Osteoblast (primary cell): ENCODE measurements at regions not wholly inside any gene's neighbourhood (a gene's known extent, or its start where the extent isn't known, plus 50 kb on each side); places are given as distances from the start of the nearest gene placed in this dataset.

ENCODE experiments used
- DNase-seq: peaks from one replicate; pipeline ENCODE4 v3.0.0; 2011; ENCODE audit warnings: low spot score, mixed read lengths; ENCODE audit not compliant: insufficient read length; ENCODE audit errors: missing footprints
- H2AFZ ChIP-seq: 2 replicates; pipeline ENCODE4 v1.6.0; 2011; ENCODE audit warnings: mild to moderate bottlenecking, low read length
- H3K27ac ChIP-seq: 2 replicates; pipeline ENCODE4 v1.5.1; 2011; ENCODE audit warnings: mild to moderate bottlenecking, low read depth, low read length, moderate library complexity
- H3K27me3 ChIP-seq: 2 replicates; pipeline ENCODE4 v1.6.0; 2012; ENCODE audit warnings: mild to moderate bottlenecking, control low read depth, inconsistent platforms, low read length, moderate library complexity; ENCODE audit not compliant: insufficient read depth
- H3K36me3 ChIP-seq: 2 replicates; pipeline ENCODE4 v1.5.1; 2011; ENCODE audit warnings: mild to moderate bottlenecking, low read length, control low read depth, moderate library complexity; ENCODE audit not compliant: insufficient read depth
- H3K4me1 ChIP-seq: 2 replicates; pipeline ENCODE4 v1.5.1; 2011; ENCODE audit warnings: mild to moderate bottlenecking, low read length, control low read depth, moderate library complexity; ENCODE audit not compliant: insufficient read depth
- H3K4me2 ChIP-seq: 2 replicates; pipeline ENCODE4 v1.6.0; 2011; ENCODE audit warnings: mild to moderate bottlenecking, low read length; ENCODE audit not compliant: insufficient read depth
- H3K4me3 ChIP-seq: fragments of 200-600 bp; sonication (generic); 3 replicates; pipeline ENCODE4 v1.5.1; 2012; ENCODE audit warnings: mild to moderate bottlenecking, low read length, inconsistent platforms; ENCODE audit not compliant: insufficient read depth
- H3K79me2 ChIP-seq: 2 replicates; pipeline ENCODE4 v1.6.0; 2012; ENCODE audit warnings: mild to moderate bottlenecking, low read length, control low read depth, inconsistent platforms; ENCODE audit not compliant: insufficient read depth
- H3K9me3 ChIP-seq: 2 replicates; pipeline ENCODE4 v1.5.1; 2011; ENCODE audit warnings: low read depth, low read length, control low read depth
- H4K20me1 ChIP-seq: 2 replicates; pipeline ENCODE4 v1.6.0; 2012; ENCODE audit warnings: mild to moderate bottlenecking, low read length, control low read depth; ENCODE audit not compliant: insufficient read depth
- TF ChIP-seq, protein P1 (sequence below): IDR thresholded peaks from 2 replicates; pipeline ENCODE4 v1.5.1; 2011; ENCODE audit warnings: mild to moderate bottlenecking, low read depth, low read length, moderate library complexity; ENCODE audit errors: extremely low read depth

DNA sequence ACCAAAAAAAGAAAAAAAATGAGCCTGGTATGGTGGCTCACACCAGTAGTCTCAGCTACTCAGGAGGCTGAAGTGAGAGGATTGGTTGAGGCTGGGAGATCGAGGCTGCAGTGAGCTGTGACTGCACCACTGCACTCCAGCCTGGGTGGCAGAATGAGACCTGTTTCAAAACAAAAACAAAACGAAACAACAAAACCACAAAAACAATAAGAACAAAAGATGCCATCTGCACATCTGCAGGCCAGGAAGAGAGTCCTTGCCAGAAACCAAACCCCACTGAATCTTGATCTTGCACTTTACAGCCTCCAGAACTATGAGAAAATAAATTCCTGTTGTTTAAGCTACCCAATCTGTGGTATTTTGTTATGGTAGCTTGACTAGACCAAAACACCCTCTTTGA is 207.7 kb downstream of the YTHDC2 start:
- Histone ChIP-seq H3K36me3 (no peaks in the 10 kb centered on the region), H3K4me1 (no peaks in the 10 kb centered on the region), H3K27me3 (no peaks in the 10 kb centered on the region), H3K4me3 (no peak overlapping the region), H3K4me2 (no peak overlapping the region), H2AFZ (no peak overlapping the region), H3K27ac (no peak overlapping the region), H3K79me2 (no peaks in the 10 kb centered on the region), H4K20me1 (no peaks in the 10 kb centered on the region), H3K9me3 (no peaks in the 10 kb centered on the region)
- TF ChIP-seq, protein P1, sequence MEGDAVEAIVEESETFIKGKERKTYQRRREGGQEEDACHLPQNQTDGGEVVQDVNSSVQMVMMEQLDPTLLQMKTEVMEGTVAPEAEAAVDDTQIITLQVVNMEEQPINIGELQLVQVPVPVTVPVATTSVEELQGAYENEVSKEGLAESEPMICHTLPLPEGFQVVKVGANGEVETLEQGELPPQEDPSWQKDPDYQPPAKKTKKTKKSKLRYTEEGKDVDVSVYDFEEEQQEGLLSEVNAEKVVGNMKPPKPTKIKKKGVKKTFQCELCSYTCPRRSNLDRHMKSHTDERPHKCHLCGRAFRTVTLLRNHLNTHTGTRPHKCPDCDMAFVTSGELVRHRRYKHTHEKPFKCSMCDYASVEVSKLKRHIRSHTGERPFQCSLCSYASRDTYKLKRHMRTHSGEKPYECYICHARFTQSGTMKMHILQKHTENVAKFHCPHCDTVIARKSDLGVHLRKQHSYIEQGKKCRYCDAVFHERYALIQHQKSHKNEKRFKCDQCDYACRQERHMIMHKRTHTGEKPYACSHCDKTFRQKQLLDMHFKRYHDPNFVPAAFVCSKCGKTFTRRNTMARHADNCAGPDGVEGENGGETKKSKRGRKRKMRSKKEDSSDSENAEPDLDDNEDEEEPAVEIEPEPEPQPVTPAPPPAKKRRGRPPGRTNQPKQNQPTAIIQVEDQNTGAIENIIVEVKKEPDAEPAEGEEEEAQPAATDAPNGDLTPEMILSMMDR, result no peak
- DNase-seq, result no peak

DNA sequence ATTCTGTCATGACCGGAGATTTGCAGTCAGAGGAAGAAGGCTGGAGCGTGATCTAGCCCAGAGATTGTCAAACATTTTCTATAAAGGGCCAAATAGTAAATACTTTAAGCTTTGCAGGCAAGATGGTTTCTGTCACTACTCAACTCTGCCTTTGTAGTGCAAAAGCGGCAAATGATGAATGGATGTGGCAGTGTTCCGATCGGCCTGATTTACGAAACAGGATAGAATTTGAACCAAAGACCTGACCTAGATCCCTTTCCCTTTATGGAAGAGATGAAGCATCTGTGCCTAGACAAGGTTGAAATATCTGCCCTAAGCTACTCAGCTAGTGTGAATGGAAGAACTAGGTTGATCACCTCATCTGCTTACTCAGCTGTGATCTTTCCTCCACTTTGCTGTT is 209.5 kb downstream of the YTHDC2 start:
- no peak overlapping the region for H3K27ac ChIP-seq
- DNase-seq, result no peak
- no peak overlapping the region for H2AFZ ChIP-seq
- no peaks in the 10 kb centered on the region for H3K36me3 ChIP-seq
- H3K27me3 ChIP-seq, result no peaks in the 10 kb centered on the region
- H3K79me2 ChIP-seq, result no peaks in the 10 kb centered on the region
- no peaks in the 10 kb centered on the region for H3K9me3 ChIP-seq
- no peak overlapping the region for H3K4me3 ChIP-seq
- H3K4me2 ChIP-seq, result no peak overlapping the region
- no peaks in the 10 kb centered on the region for H3K4me1 ChIP-seq
- TF ChIP-seq, protein P1, result no peak
- no peaks in the 10 kb centered on the region for H4K20me1 ChIP-seq

DNA sequence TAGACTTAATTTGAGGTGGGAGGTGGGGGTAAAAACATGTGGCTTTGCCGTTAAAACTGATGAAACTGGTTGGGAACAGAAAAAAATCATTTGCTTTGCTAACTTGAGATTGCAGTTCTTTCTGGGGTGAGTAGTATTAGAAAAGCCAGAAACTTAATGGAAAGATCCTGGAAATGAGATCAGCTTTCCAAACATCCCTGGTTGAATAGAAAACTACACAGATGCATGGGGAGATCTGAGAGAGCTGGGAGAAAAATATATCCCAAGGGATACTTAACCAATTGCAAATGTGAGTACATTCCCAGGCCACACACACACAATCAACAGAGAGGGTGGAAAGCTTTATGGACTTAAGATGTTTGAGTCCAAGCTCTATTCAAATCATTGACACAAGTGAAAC is 222.3 kb downstream of the YTHDC2 start:
- Histone ChIP-seq H3K36me3 (no peaks in the 10 kb centered on the region), H3K79me2 (no peaks in the 10 kb centered on the region), H3K27me3 (no peaks in the 10 kb centered on the region), H2AFZ (no peak overlapping the region), H4K20me1 (no peaks in the 10 kb centered on the region), H3K9me3 (no peaks in the 10 kb centered on the region), H3K4me1 (no peaks in the 10 kb centered on the region), H3K4me2 (no peak overlapping the region), H3K4me3 (no peak overlapping the region), H3K27ac (no peak overlapping the region)
- DNase-seq, result no peak
- TF ChIP-seq, protein P1, result no peak

DNA sequence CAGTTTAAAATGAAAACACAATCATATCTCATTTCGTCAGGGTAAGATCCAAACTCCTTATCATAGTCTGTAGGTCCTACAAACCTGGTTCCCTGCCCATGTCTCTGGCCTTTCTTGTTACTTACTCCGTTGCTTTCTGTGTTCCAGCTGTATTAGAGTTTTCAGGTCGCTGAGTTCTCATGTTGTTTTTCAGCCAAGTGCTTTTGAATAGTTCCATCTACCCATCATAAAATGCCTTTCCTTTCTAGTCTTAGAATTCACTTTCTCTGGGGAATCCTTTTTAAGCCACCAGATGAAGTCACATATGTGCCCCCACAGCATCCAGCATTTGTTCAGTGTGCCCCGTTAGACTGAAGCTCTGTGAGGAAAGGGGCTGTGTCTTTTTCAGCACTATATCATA is 228.7 kb downstream of the YTHDC2 start:
- H2AFZ ChIP-seq, result no peak overlapping the region
- no peaks in the 10 kb centered on the region for H3K9me3 ChIP-seq
- no peaks in the 10 kb centered on the region for H3K4me1 ChIP-seq
- DNase-seq, result no peak
- H3K27me3 ChIP-seq, result no peaks in the 10 kb centered on the region
- no peaks in the 10 kb centered on the region for H4K20me1 ChIP-seq
- TF ChIP-seq, protein P1, result no peak
- no peak overlapping the region for H3K27ac ChIP-seq
- H3K4me3 ChIP-seq, result no peak overlapping the region
- H3K4me2 ChIP-seq, result no peak overlapping the region
- no peaks in the 10 kb centered on the region for H3K79me2 ChIP-seq
- no peaks in the 10 kb centered on the region for H3K36me3 ChIP-seq
